HG03565 (cell line): ENCODE measurements at regions not wholly inside any gene's neighbourhood (a gene's known extent, or its start where the extent isn't known, plus 50 kb on each side); places are given as distances from the start of the nearest gene placed in this dataset.

Experiments
- ATAC-seq: cut with Tn5 transposase; IDR thresholded peaks from one replicate; pipeline ENCODE4 v1.9.1; 2021; ENCODE audit warnings: mild to moderate bottlenecking, moderate library complexity; ENCODE audit not compliant: unreplicated experiment

GRCh38 chr3:22208844-22209243, 457.8 kb upstream of the ZNF385D start:
- no peak for ATAC-seq

- ATAC-seq: no peak
Measured at GRCh38 chr3:22209578-22209977, 458.6 kb upstream of the ZNF385D start.

- ATAC-seq: no peak
Measured at GRCh38 chr3:22210693-22211092, 459.7 kb upstream of the ZNF385D start.

GRCh38 chr3:22216601-22217000, 465.6 kb upstream of the ZNF385D start:
- no peak for ATAC-seq

GRCh38 chr3:22225161-22225560, 474.2 kb upstream of the ZNF385D start:
- no peak for ATAC-seq

GRCh38 chr3:22228705-22229104, 477.7 kb upstream of the ZNF385D start:
- ATAC-seq: no peak

GRCh38 chr3:22231061-22231460, 480.1 kb upstream of the ZNF385D start:
- no peak for ATAC-seq

- ATAC-seq: peak; percentile 57
Measured at GRCh38 chr3:22236490-22237270, 485.7 kb upstream of the ZNF385D start.

GRCh38 chr3:22239011-22239410, 488.0 kb upstream of the ZNF385D start:
- ATAC-seq: no peak

GRCh38 chr3:22241110-22241509, 490.1 kb upstream of the ZNF385D start:
- no peak for ATAC-seq

GRCh38 chr3:22244761-22245521, 493.9 kb upstream of the ZNF385D start:
- no peak for ATAC-seq

- no peak for ATAC-seq
Measured at GRCh38 chr3:22245811-22246583, 495.0 kb upstream of the ZNF385D start.

GRCh38 chr3:22249658-22250057, 498.6 kb upstream of the ZNF385D start:
- ATAC-seq: no peak

- no peak for ATAC-seq
Measured at GRCh38 chr3:22257252-22257651, 506.2 kb upstream of the ZNF385D start.

- ATAC-seq: no peak
Measured at GRCh38 chr3:22262386-22262785, 511.4 kb upstream of the ZNF385D start.

- no peak for ATAC-seq
Measured at GRCh38 chr3:22263042-22263441, 512.0 kb upstream of the ZNF385D start.

- ATAC-seq: no peak
Measured at GRCh38 chr3:22265403-22265802, 514.4 kb upstream of the ZNF385D start.

- no peak for ATAC-seq
Measured at GRCh38 chr3:22269831-22270230, 518.8 kb upstream of the ZNF385D start.

GRCh38 chr3:22276351-22276750, 525.3 kb upstream of the ZNF385D start:
- no peak for ATAC-seq

- ATAC-seq: no peak
Measured at GRCh38 chr3:22284559-22284958, 533.5 kb upstream of the ZNF385D start.

- ATAC-seq: no peak
Measured at GRCh38 chr3:22288756-22289155, 537.7 kb upstream of the ZNF385D start.

GRCh38 chr3:22292681-22293080, 541.7 kb upstream of the ZNF385D start:
- no peak for ATAC-seq
